GM06990 (cell line): ENCODE measurements at regions not wholly inside any gene's neighbourhood (a gene's known extent, or its start where the extent isn't known, plus 50 kb on each side); places are given as distances from the start of the nearest gene placed in this dataset.

Experiments
- DNase-seq: peaks from one replicate; pipeline ENCODE4 v3.0.0-alpha.2; 2011; ENCODE audit not compliant: insufficient read length; ENCODE audit errors: extremely low read depth
- H3K27me3 ChIP-seq: replicated peaks from 2 replicates; pipeline ENCODE4 v1.6.0; 2011; ENCODE audit warnings: low read length; ENCODE audit not compliant: control insufficient read depth, insufficient read depth
- H3K36me3 ChIP-seq: 2 replicates; pipeline ENCODE4 v1.5.1; 2011; ENCODE audit warnings: low read length; ENCODE audit not compliant: control insufficient read depth, insufficient read depth
- H3K4me3 ChIP-seq: replicated peaks from 2 replicates; pipeline ENCODE4 v1.5.1; 2011; ENCODE audit warnings: low read depth, mild to moderate bottlenecking, control low read depth, low read length
- TF ChIP-seq, protein P1 (sequence below): IDR thresholded peaks from 2 replicates; pipeline ENCODE4 v1.5.1; 2011; ENCODE audit warnings: low read length, control low read depth, mild to moderate bottlenecking, inconsistent platforms; ENCODE audit not compliant: insufficient read depth, poor library complexity, severe bottlenecking

DNA sequence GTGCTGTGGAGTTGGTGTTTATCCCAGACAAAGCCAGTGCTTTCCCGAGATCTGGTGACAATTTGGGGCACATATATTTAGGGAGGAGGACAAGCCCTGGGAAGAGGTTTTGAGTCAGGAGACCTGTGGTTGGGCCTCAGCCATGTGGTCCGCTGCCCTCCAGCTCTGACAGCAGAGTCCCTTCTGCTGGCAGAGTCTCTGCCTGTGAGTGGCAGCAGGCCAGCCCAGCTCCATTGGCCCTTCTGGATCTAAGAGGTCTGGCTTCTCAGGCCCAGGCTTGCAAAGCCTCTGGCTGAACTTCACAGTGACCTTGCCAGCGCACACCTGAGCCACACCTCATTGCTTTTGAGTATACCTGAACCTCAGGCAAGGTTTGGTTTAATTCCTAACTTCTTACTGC, 115.3 kb downstream of the BCL2L11 start:
- DNase-seq: no peak
- TF ChIP-seq, protein P1, sequence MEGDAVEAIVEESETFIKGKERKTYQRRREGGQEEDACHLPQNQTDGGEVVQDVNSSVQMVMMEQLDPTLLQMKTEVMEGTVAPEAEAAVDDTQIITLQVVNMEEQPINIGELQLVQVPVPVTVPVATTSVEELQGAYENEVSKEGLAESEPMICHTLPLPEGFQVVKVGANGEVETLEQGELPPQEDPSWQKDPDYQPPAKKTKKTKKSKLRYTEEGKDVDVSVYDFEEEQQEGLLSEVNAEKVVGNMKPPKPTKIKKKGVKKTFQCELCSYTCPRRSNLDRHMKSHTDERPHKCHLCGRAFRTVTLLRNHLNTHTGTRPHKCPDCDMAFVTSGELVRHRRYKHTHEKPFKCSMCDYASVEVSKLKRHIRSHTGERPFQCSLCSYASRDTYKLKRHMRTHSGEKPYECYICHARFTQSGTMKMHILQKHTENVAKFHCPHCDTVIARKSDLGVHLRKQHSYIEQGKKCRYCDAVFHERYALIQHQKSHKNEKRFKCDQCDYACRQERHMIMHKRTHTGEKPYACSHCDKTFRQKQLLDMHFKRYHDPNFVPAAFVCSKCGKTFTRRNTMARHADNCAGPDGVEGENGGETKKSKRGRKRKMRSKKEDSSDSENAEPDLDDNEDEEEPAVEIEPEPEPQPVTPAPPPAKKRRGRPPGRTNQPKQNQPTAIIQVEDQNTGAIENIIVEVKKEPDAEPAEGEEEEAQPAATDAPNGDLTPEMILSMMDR: no peak
- H3K36me3 ChIP-seq: no peaks in the 10 kb centered on the region
- H3K4me3 ChIP-seq: no peak overlapping the region
- H3K27me3 ChIP-seq: no peaks in the 10 kb centered on the region

DNA sequence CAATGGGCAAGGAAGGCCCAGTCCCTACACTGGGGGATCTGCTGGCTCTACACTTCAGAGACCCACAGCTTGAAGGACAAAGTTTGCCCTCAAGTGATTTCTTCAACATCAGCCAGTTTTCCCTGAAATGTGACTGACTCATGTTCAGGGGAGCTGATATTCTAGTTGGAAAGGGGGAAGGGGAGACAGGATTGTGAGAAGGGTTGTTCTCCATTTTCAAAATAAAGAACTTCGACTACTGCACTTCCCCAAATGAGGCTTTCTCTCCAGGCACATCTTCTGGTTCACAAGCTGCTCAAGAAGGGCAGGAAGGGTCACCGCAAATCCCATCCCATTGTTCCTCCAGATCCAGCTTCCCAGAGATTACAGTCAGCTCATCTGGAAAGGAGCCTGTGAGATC, 117.6 kb downstream of the BCL2L11 start:
- Histone ChIP-seq H3K4me3 (no peak overlapping the region), H3K36me3 (no peaks in the 10 kb centered on the region), H3K27me3 (no peaks in the 10 kb centered on the region)
- DNase-seq: no peak
- TF ChIP-seq, protein P1: no peak

DNA sequence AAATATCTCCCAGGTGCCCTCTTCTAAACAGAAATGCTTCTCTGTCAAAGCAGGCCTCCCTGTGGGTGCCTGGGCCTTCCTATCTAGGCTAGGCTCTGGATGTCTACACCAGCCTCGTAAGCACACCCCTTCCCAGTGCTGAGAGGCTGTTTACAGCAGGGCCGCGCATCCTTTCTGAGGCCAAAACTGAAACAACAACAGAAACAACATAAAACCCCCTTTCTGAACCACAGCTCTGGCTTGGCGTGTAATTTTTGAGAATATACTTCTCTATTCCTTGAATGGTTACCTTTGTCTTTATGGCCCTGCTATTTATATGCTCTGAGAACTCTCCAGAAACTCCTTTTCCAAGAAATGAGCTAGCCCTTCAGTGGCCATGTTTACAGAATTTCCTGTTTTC, 118.4 kb downstream of the BCL2L11 start:
- H3K4me3 ChIP-seq: no peak overlapping the region

DNA sequence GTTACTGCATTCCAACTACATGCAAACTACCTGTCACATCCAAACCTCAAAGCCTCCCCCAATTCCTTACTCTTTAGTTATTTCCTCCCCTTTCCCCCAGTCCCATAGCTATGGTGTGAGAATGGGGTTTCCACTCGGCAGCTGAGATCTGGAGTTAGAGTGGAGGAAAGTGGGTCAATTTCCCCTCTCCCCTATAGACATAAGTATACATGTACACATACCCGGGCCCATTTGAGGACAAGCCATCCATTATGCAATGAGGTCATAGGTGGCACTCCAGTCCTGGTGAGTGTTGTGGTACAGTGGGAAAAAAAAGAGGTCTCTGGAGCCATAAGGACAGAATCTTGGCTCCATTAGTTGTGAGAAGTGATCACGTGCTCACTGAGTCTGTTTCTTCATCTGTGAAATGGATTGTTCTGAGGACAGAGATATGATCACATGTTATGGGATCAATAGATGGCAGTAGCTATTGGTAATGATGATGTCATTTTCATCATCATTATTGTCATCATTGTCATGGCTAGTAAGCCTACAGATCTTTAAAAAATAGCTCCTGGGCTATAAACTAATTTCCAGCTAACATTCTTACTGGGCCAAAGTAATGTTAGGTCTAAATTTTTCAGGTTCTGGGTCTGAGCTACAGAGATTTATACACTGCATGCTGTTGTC, 119.0 kb downstream of the BCL2L11 start:
- H3K27me3 ChIP-seq: no peaks in the 10 kb centered on the region
- TF ChIP-seq, protein P1: no peak

More for the DNA sequence above, 118.4 kb downstream of the BCL2L11 start:
- no peaks in the 10 kb centered on the region for H3K36me3 ChIP-seq
- H3K27me3 ChIP-seq: no peaks in the 10 kb centered on the region
- DNase-seq: no peak
- TF ChIP-seq, protein P1: no peak

DNA sequence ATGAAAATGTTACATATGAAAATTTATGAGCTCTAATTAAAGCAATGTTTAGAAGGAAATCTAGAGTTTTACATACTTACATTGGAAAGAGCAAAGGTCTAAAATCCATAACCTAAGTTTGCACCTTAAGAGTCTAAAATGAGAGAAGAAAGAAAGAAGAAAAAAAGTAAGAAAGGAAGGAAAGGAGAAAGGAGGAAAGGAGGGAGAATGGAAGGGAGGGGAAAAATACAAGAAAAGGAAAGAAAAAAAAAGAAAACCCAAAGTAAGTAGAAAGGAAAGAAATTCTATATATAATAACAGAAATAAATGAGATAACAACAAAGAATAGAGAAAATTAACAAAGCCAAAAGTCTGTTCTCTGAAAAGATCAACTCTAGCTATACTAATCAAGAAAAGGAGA, 122.6 kb downstream of the BCL2L11 start:
- no peaks in the 10 kb centered on the region for H3K36me3 ChIP-seq
- TF ChIP-seq, protein P1: no peak
- DNase-seq: no peak

More for the DNA sequence above, 119.0 kb downstream of the BCL2L11 start:
- no peak for DNase-seq
- no peak overlapping the region for H3K4me3 ChIP-seq
- no peaks in the 10 kb centered on the region for H3K36me3 ChIP-seq

DNA sequence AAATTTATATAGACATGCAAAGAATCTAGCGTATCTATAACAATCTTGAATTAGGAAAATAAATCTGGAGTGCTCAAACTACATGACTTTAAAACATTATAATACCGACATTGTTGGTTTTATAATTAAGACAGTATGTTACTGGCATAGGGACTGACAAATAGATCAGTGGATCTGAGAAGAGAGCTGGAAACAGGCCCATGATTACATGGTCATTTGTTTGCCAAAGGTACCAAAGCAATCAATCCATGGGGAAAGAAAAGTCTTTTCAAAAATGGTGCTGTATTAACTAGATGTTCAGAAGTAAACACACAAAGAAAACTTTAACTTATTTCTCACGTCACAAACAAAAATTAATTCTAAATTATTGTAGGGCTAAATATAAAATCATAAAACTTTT, 124.2 kb downstream of the BCL2L11 start:
- TF ChIP-seq, protein P1: no peak
- H3K4me3 ChIP-seq: no peak overlapping the region
- H3K36me3 ChIP-seq: no peaks in the 10 kb centered on the region
- H3K27me3 ChIP-seq: no peaks in the 10 kb centered on the region
- DNase-seq: no peak

More for the DNA sequence above, 122.6 kb downstream of the BCL2L11 start:
- no peaks in the 10 kb centered on the region for H3K27me3 ChIP-seq
- H3K4me3 ChIP-seq: no peak overlapping the region
